Dermis blood vessel endothelial cell (primary cell): ENCODE measurements at regions not wholly inside any gene's neighbourhood (a gene's known extent, or its start where the extent isn't known, plus 50 kb on each side); places are given as distances from the start of the nearest gene placed in this dataset.
A peak's percentile ranks its signal among the peaks of the same experiment; 100 is the strongest.
"Not testable (repeated sequence)": the region's sequence is repeated elsewhere in the genome, so short reads cannot be mapped to it uniquely, and the experiment has no call there.

Experiments used
- DNase-seq: peaks from one replicate; pipeline ENCODE4 v3.0.0; 2010

DNA sequence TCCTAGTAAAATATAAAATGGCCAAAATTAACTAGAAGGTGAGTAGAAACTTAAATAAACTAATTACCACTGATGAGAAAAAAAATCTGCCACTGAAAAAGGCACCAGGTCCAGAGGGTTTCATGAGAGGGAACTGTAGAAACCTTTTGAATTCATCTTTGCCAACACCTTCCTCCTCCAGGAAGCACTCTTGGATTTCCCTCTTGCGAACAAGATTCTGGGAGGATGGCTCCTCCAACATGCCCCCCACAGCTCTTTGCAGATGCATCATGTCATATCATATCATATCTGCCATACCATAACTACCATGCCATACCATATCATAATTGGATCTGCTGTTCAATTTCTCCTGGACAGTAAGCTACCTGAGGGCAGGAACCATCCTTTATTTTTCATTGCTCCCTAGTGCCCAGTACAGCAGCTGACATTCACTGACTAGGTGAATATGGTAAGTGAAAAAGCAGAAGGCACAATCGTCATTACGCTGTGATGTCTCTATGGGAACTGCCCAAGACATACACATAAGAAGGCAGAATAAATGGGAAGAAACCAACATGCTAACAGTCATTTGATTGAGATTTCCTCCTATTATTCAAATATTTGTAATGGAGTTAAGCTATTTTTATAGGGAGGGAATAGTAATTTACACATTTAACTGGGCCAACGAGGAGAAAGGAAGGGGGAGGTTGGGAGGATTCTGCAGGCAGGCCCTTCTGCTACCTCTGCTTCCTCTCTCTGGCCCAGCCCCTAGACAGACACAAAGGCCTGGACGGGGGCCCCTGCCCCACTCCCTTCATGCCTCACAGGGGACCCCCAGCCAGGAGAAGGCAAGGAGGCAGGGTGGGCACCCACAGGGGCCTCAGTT lies 110.1 kb upstream of the SMURF2 start:
- peak; percentile 70 for DNase-seq

DNA sequence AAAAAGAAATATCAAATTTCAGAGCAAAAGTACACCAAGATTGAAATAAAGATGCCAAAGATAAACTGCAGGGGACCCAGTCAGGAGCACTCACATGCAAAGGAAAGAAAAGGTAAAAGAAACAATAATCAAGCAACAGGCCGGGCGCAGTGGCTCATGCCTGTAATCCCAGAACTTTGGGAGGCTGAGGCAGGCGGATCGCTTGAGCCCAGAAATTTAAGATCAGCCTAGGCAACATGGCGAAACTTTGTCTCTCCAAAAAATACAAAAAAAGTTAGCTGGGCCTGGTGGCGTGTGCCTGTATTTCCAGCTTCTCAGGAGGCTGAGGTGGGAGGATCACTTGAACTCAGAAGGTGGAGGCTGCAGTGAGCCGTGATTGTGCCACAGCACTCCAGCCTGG lies 107.6 kb upstream of the SMURF2 start:
- no peak for DNase-seq

DNA sequence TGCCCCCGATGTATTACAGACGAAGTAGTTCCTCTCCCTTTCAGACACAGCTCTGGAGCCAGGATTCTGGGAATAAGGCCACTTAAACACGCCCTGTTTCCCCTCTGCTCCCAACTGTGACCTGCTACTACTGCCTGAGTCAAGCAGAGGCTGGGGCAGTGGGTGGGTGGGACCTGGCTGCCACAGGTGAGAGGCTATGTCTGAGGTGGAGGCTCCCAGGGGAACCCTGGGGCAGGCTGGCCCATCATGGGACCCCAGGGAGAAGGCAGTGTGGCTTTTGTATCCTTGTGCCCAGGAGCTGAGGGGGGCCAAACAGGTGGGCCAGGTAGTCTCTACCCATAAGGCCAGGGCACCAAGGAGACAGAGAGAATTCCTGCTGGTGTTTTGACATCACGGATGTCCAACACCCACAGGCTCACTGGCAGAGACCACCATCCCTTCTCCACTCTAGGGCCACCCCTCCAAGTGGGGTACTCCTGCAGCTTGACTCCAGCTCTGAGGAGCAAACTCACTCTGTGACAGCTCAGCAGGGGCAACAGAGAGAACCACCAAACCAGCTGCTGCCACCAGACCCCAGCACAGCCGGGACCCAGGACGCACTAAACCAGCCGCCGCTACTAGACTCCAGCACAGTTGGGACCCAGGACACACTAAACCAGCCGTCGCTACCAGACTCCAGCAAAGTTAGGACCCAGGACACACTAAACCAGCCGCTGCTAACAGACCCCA lies 105.3 kb upstream of the SMURF2 start:
- DNase-seq, result no peak

- DNase-seq, result peak; percentile 31
Observed at GRCh38 chr17:64765191-64765889, 103.2 kb upstream of the SMURF2 start.

DNA sequence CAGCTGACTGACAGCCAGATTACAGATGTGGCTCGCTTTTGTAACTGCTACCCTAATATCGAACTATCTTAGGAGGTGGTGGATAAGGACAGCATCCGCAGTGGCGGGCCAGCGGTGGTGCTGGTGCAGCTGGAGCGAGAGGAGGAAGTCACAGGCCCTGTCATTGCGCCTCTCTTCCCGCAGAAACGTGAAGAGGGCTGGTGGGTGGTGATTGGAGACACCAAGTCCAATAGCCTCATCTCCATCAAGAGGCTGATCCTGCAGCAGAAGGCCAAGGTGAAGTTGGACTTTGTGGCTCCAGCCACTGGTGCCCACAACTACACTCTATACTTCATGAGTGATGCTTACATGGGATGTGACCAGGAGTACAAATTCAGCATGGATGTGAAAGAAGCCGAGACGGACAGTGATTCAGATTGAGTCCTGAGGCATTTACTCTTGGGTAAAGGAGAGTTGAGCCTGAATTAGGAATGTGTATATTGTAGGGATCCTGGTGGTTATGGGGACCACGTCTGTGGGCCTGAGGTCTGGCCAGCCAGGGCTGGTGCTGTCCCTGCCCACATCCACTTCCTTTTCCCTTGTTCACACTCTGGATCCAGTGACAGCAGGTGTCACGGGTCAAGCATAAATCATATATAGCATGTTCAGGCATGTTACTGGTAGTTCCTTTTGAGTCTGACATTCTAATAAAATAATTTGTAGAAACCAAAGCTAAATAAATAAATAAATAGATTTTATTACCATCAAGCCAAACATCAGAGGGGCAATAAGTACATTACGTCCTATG lies 89.0 kb upstream of the SMURF2 start:
- DNase-seq, result no peak

DNA sequence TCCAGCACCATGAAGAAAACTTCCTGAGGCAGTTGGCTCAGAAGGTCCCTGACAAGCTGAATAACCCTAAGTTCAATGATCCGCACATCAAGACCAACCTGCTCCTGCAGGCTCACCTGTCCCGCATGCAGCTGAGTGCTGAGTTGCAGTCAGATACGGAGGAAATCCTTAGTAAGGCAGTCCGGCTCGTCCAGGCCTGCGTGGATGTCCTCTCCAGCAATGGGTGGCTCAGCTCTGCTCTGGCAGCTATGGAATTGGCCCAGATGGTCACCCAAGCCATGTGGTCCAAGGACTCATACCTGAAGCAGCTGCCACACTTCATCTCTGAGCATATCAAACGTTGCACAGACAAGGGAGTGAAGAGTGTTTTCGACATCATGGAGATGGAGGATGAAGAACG lies 88.4 kb upstream of the SMURF2 start:
- DNase-seq, result no peak

DNA sequence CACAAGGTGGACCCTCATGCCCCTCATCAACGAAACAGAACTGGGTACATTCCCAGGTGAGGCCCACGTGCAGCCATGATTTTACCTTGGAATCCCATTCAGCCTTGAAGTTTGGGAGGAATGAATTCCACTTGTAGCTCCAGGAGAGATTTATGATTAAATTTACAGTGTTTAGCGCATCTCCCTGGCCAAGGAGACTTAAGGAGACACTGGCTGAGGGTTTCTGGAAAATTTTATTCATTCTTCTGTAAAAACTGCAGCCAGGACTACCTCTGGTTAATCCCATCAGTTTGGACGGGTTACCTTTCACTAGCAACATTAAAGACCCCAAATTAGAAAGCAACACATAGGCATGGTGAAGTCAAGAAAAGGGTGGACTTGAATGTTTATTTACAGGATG lies 87.2 kb upstream of the SMURF2 start:
- no peak for DNase-seq

DNA sequence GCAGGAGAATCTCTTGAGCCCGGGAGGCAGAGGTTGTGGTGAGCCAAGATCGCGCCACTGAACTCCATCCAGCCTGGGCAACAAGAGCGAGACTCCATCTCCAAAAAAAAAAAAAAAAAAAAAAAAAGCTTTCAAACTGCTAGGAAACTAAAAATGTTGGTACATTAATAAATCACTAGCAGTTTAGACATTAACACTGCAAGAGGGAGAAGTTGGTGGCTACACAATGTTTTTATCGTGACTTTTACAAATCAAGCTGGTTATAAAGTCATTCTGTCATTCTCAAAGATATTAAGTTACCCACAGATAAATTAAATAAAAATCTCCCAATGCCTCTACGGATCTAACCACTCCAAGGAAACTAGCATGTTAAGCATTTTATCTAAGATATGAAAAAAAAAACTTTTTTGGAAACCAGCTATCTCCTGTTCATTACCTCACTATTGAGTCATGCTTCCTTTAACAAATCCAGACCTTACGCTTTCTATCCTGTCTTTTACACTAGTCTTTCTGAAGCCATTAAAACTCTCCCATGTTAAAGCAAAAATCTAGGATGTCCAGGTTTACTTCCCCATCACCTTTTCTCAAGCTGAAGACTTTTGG lies 85.9 kb upstream of the SMURF2 start:
- DNase-seq, result peak; percentile 57

DNA sequence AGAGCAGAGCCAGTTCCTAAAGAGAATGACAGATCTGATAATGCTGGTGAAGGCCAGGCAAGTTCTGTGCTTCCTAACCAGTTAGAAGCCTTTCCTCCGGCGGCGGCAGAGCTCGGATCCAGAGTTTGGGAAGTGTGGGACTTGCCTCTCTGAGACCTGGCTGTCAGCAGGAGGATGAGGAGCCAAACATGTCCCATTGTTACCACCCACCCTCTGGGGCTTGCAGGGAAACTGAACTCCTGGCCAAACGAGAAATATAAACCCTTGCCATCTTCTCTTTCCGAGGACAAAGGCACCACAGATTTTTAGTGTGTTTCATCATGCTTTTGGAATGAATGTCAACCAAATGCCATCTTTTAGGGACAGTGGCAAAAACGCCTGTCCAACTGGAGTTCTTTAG lies 80.2 kb upstream of the SMURF2 start:
- DNase-seq, result no peak

GRCh38 chr17:64741916-64742315 lies 79.8 kb upstream of the SMURF2 start:
- DNase-seq, result peak; percentile 89

- DNase-seq, result peak; percentile 87
Observed at GRCh38 chr17:64741038-64741641, 79.0 kb upstream of the SMURF2 start.

DNA sequence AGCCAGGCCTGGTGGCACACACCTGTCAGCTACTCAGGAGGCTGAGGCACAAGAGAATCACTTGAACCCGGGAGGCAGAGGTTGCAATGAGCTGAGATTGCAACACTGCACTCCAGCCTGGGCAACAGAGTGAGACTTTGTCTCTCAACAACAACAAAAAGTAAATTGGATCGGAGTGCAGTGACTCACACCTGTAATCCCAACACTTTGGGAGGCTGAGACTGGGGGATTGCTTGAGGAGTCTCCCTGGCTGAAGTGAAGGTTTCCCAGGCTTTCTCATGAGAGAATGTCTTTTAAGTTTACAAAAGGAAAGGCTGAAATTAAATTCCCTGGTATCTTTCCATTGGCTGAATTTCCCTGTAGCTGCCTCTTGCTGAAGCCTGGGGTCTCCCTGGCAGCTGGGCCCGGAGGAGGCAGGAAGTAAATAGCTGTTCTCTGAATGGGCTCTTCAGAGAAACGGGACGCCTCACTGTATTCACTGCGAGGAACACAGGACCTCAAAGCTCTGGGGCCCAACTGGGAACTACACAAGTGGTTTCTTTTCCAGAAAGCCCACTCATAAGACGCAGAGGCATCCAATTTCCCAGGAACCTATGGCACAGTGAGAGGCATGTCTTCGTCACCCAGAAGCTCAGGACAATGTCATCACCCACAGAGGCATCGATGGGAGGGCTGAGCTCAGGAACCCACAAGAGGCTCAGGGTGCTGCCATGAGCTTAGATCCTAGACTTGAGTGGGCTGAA lies 77.4 kb upstream of the SMURF2 start:
- DNase-seq, result peak; percentile 69

DNA sequence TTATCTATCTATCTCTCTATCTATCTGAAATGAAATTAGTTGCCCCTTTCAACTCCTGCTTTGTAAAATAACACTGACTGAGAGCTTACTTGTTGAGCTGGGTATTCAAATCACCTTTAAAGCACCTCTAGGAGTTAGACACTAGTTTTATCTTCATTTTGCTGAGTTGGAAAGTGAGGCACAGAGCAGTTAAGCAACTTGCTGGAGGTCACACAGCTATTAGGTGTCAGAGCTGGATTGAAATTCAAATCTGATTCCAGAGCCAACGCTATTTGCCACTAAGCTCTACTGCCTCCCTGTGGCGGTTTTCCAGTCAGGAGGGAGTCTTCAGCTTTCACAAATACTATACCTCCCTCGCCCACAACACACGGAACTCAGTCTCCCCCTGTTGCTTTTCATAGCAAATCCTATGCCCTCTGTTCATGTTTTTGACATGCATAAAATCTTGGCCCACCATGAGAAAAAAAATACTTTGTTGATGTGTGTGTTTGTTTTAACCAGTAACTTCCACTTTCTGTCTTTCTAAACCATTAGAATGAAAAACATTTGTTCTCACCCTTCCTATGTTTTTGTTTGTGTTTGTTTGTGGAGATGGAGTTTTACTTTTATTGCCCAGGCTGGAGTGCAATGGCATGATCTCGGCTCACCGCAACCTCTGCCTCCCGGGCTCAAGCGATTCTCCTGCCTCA lies 74.8 kb upstream of the SMURF2 start:
- DNase-seq, result peak; percentile 79

GRCh38 chr17:64732336-64733006 lies 70.4 kb upstream of the SMURF2 start:
- peak; percentile 68 for DNase-seq

DNA sequence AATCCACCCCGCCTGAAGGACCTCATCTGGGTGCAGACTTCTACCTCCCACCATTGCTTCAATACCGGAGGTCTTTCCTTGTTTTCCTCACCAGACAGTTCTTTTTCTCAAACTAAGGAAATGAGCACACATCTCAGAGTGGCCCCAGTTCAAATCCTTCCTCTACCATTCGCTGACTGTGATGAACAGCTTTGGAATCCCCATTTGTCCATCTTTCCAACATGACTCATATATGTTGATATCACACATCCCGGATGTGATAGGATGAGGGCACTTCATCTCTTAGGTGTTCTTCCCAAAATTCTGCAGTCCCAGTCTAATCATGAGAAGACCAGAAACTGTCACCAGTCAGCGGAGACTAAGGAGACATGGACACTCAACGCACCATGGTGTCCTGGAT lies 67.9 kb upstream of the SMURF2 start:
- DNase-seq, result peak; percentile 57

- no peak for DNase-seq
Observed at GRCh38 chr17:64729201-64729600, 67.1 kb upstream of the SMURF2 start.

- no peak for DNase-seq
Observed at GRCh38 chr17:64728041-64728695, 66.1 kb upstream of the SMURF2 start.

GRCh38 chr17:64726025-64726424 lies 63.9 kb upstream of the SMURF2 start:
- not testable (repeated sequence) for DNase-seq

DNA sequence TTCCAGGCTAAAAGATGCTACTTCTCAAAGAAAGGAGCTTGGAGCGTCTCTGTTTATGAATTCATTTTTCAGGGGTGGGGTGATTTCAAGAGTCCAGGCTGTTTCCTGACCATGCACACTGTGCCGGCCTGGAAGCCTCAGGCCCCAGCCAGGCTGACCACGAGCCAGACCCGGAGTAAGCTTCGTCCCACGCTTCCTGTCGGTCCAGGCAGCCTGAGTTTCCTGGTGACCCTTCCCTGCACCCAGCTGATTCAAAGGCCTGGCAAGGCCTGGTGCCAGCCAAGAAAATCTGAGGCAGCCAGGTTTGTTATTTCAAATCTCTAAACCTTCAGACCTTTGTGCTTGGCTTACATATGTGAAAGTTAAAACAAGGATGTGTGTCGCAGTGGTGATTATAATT lies 62.1 kb upstream of the SMURF2 start:
- DNase-seq, result peak; percentile 96
